GM21526 (cell line): ENCODE measurements at regions not wholly inside any gene's neighbourhood (a gene's known extent, or its start where the extent isn't known, plus 50 kb on each side); places are given as distances from the start of the nearest gene placed in this dataset.

Experiments used
- ATAC-seq: cut with Tn5 transposase; IDR thresholded peaks from one replicate; pipeline ENCODE4 v1.9.1; 2021; ENCODE audit warnings: moderate library complexity; ENCODE audit not compliant: unreplicated experiment, low FRiP score

GRCh38 chr2:173419506-173419905, 64.8 kb downstream of the CDCA7 start:
- ATAC-seq, result no peak

- ATAC-seq, result no peak
Measured at GRCh38 chr2:173424886-173425285, 70.2 kb downstream of the CDCA7 start.

DNA sequence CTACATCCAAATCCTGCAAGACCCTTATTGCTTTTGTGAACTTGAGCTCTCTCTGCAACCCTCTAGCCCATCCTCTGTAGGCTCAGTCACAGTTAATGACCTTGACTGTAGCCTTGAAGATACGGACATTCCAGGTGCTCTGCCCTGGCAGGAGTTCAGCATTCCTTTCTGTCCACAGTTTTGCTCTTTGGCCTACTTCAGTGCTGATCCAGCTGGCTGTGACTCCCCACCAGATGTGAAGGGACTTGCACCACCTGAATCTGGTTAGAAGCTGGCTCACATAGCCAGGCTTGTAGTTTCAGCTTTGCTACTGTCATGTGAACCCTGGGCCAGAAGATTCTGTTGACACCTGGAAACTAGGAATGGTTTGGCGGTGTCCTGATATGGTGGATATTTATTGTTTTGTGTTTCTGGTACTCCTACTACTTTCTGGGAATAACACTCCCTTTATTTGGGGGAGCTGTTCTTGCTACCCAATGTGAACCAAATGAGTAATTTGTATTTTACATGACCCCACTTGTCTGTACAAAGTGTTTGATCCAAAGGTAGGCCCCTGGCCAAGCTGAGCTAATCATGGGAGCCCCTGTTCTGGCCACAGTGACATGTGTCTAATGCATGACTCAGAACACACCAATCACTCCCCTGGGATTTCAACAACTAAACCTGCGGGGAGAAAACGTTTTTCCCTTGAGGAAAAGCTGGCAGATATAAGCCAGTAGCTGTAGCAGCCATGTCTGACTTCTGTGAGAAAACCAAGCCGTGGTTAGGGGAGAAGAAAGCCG, 73.4 kb downstream of the CDCA7 start:
- ATAC-seq, result no peak

GRCh38 chr2:173431191-173431590, 76.5 kb downstream of the CDCA7 start:
- no peak for ATAC-seq

DNA sequence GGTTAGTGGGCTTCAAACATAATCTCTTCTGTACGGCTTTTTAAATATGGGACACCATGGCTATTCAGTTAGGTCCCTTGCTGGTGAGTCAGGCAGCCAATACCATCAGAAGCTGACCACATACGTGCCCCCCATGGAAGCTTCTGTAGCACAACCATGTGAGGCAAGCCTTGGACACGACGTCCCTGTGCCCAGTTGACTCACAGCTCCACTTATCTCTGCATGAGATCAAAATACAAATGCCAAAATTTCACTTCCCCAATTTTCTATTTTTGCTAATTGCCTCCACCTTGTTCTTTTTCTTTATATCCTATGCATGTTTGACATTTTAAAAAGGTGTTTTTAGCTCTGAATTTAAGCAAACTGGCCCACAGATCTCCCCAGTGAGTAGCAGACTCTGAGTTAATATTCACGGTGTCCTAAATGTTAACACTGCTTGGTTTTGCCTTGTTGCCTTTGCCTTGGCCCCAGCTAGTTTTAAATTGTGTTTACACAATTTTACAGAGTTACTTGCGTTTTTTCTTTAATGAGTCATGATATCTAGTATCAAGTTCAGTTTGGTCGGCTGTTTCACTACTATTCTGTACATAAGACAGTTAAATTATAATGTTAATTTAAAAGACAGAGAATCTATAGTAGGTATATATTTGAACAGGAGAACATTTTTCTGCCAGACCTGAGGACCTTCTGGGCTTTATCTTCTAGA, 77.5 kb downstream of the CDCA7 start:
- ATAC-seq, result no peak

DNA sequence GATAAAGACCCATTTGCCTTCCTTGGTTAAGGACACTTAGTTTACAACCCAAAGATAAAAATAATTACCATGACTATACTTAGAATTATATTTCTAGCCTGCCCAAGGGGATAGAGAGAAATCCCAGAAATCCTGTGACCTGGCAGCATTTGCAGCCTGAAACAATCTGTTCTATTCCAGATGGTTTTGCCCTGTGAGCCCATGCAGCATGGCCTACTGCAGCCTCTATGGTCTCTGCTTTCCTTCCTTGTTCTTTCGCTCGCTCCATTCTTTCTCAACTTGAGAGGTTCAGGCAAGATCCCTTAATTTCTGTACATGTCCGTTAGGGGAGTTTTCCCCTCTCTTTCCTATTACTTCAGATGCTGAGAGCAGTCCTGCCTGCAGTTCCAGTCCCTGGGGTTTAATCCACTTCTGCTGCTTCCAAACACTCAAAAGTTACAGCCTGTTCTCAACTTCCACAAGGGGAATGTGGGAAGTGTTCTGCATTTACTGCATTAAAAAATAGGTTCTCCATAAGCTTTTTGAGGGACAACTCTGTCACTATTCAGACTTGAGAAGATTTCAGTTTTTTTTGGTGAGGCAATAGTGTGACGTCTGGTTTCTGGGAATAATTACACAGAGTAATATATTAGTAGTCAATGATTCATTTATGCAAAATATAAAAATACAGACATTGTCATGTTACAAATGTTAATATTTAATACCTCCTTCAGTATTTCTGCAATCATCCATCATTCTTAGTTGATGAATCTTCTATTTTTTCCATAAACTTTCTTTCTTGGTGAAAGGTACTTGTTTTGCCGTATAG, 80.3 kb downstream of the CDCA7 start:
- ATAC-seq, result no peak

GRCh38 chr2:173435574-173435973, 80.9 kb downstream of the CDCA7 start:
- ATAC-seq, result no peak

- ATAC-seq, result no peak
Measured at GRCh38 chr2:173436088-173436487, 81.4 kb downstream of the CDCA7 start.

- no peak for ATAC-seq
Measured at GRCh38 chr2:173441222-173441621, 86.5 kb downstream of the CDCA7 start.

GRCh38 chr2:173442542-173442941, 87.9 kb downstream of the CDCA7 start:
- ATAC-seq, result no peak

DNA sequence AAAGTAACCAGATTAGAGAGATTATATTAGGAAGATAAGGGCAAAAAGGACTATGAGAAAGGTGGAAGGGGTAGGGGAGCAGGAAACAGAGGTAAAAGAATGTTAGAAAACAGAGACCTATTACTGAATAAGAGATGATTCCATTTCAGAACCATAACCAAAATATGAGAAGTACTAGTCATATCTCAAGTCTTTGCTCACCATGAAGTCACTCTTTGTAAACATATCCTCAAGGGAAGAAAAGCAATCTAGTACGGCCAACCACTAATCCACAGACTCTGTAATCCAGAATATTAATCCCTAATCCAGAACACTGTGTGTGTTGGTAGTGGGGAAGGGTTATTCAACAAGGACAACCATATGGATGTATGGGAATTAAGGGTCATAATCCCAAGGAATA, 92.0 kb downstream of the CDCA7 start:
- ATAC-seq, result no peak

DNA sequence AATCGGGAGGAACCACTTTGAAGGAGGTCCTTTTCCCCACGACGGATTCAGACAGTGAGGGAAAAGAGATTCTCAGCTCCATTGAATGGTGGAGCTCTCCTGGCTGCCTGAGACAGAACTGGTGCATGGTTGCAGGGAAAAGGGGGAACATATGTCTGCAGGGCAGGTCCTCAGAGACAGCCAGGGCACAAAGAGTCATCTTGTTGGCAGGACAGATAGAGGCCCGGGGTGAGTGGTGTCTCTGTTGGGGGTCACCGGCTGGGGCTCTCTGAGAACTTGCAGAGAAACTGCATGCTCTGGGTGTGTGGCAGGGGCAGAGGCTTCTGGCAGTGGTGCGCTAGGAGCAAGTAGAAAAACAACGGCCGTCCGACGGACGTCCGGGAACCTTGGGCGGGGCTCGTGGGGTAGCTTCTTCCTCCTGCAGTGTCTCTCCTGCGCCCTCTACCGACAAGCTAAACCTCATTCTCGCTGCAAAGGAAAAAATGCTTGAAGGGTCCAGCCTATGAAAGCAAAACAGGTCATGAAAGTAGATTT, 94.3 kb downstream of the CDCA7 start:
- ATAC-seq, result peak; percentile 91

DNA sequence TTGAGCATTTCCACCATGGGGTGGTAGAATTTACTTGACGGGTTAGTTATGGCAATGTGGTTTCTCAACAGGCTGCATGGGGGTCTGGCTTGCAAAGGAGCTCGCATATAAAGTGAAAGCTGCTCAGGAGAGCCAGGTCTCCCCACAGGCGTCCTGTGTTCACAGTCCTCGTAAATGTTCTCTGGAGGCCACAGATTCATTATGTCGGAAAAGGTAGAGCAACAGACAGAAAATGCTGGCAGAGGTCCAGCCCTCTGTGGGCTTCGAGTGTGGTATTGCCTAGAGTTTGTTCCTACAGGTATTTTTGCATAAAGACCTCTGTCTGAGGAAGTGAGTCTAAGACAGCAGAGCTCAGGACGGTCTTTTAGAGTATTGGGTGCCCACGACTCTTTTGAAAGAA, 96.4 kb downstream of the CDCA7 start:
- no peak for ATAC-seq

DNA sequence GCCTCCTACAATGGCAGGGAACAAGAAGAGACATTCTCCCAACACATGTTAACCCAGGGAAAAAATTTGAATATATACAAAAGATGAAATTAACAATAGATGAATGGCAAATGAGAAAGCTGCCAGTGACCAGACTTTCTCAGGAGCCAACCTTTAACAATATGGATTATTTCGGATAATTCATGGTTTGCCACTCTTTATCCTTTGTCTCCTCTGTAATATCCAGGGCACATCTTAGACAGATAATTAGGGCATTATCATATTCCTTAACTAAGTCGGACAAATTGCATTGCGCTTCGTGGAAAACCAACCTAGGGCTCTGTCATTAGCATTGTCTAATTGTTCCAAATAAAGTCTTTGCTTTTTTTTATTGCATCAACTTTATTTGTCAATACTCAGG, 97.3 kb downstream of the CDCA7 start:
- ATAC-seq, result no peak

DNA sequence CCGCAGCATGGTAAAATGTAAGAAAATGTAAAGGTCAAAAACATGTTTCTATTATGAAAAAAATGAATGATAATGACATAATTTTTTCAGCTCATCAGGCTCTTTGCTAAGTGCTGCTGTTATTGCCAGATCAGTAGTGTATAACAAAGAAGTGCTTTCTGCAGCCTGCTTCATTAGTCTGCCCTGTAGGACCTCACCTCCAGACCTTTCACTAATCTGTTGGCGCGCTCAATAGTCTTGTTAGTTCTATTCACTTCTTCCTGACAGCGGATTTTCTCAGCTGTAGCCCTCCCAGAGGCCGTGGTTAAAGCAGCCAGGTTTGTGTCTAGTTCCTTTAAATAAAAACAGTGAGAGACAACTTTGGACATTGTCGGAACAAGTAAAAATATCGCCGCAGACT, 97.7 kb downstream of the CDCA7 start:
- no peak for ATAC-seq

GRCh38 chr2:173456960-173457359, 102.3 kb downstream of the CDCA7 start:
- no peak for ATAC-seq

GRCh38 chr2:173457366-173457765, 102.7 kb downstream of the CDCA7 start:
- no peak for ATAC-seq

DNA sequence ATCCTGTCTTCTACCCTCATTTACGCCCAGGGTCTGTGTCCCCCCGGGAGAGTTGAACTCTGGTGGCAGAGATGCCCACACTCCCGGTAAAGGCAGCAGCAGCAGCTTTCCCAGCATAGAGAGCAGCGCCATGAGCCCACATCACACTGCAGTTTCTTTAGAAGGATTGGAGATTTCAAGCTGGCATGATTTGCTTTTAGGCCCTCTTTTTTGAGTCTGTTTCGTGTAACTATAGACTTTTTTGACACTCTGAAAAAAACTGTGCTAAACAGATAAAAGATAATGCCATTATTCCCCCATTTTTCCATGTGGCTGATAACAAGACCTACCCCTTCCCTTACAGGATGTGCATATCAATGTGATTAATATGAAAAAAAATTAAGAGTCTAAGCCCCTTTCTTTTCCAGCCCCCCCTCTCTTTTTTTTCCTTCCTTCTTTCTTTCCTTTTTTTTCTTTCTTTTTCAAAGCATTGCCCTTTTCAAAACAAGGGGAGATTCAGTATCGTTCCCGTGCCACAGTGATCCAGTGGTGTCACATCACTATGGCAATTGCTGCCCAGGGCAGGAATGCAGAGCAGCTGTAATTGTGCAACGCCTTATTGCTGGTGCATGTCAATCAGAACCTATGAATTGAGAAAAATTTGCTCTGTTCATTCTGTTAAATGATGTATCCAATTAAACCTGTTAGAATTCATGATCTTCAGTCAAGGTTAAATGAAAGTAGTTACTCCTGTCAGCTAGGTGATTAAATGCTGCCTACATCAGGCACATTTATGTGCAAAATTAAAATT, 104.5 kb downstream of the CDCA7 start:
- no peak for ATAC-seq

DNA sequence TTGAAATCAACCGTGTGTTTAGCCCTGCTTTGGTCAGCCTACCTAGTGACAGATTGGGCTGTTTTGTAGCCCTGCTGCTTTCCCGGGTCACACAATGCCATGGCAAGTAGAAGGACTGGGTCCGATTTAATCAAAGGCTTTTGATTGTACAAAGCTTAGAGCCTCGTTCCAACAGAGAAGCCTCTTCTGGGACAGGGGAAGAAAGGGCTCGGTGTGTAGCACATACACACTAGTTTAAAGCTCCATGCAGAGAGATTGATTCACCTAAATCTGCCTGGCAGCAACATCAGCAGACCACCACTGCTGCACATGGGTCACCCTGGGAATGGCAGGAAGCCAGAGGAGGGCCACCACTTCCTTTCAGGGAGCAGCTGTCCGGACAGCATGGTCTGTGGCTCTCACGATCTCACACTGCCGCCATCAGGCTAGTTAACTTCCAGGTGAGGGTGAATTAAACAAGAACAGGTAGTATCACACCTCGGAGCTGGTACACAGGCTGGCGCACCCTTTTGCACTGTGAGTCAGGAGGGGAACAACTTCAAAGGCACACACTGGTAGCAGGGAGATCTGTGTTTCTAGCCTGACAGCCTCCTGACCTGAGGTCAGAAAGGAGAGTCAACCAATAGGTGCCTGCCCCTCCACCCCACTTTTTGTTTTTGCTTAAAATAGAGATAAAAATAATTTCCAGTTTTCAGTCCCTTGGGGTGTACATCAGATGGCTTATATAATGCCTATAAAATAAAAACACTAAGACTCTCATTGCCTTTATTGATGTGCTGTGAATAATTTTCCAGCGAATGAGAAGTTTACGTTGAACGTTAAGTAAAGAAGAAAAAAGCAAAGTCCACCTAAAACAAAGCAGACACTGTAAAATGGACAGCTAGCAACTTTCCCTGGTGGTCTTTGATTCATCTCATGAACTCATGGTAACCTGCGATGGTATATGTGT, 108.5 kb downstream of the CDCA7 start:
- ATAC-seq, result no peak
